Muscle layer of duodenum (tissue), 2 donors: ENCODE measurements at regions not wholly inside any gene's neighbourhood (a gene's known extent, or its start where the extent isn't known, plus 50 kb on each side); places are given as distances from the start of the nearest gene placed in this dataset.
"Not testable (repeated sequence)": the region's sequence is repeated elsewhere in the genome, so short reads cannot be mapped to it uniquely, and the experiment has no call there.

Experiments
- H3K27ac ChIP-seq: one replicate; pipeline ENCODE4 v1.7.0; 2013; ENCODE audit warnings: mild to moderate bottlenecking, low read length
- H3K27me3 ChIP-seq: one replicate; pipeline ENCODE4 v1.7.0; 2013; ENCODE audit warnings: low read depth, mild to moderate bottlenecking, control low read depth, low read length
- H3K36me3 ChIP-seq, 2 donors: one replicate each; pipeline ENCODE4 v1.7.0; 2013; ENCODE audit warnings: low read length in 2 of 2, control low read depth in 1 of 2, mild to moderate bottlenecking in 1 of 2; ENCODE audit not compliant: insufficient read depth in 2 of 2, control insufficient read depth in 1 of 2
- H3K4me1 ChIP-seq, 2 donors: one replicate each; pipeline ENCODE4 v1.7.0; 2013; ENCODE audit warnings: low read length in 2 of 2, mild to moderate bottlenecking in 2 of 2, control low read depth in 1 of 2, moderate library complexity in 1 of 2; ENCODE audit not compliant: insufficient read depth in 2 of 2, control insufficient read depth in 1 of 2
- H3K4me3 ChIP-seq, 2 donors: one replicate each; pipeline ENCODE4 v1.7.0; 2013; ENCODE audit warnings: low read length in 2 of 2, low read depth in 1 of 2, mild to moderate bottlenecking in 1 of 2
- H3K9me3 ChIP-seq, 2 donors: one replicate each; pipeline ENCODE4 v1.7.0; 2013; ENCODE audit warnings: low read length in 2 of 2, control low read depth in 1 of 2, mild to moderate bottlenecking in 1 of 2; ENCODE audit not compliant: control insufficient read depth in 1 of 2
- donor health status: healthy.

- Histone ChIP-seq H3K36me3 (no peaks in the 10 kb centered on the region), H3K27me3 (no peaks in the 10 kb centered on the region), H3K27ac (peak overlapping the region; percentile 1), H3K4me3 (no peak overlapping the region), H3K4me1 (peaks cover 0 to 8% of the 10 kb centered on the region in 2 donors), H3K9me3 (no peaks in the 10 kb centered on the region)
Observed at GRCh38 chr4:151541389-151542071, 132.6 kb downstream of the FHIP1A start.

- no peaks in the 10 kb centered on the region for H3K4me1 ChIP-seq
- no peak overlapping the region for H3K4me3 ChIP-seq
- no peak overlapping the region for H3K27ac ChIP-seq
- no peaks in the 10 kb centered on the region for H3K36me3 ChIP-seq
- H3K9me3 ChIP-seq, result peaks cover 10 to 12% of the 10 kb centered on the region in 2 donors
- H3K27me3 ChIP-seq, result no peaks in the 10 kb centered on the region
Observed at GRCh38 chr4:151548708-151549107, 139.7 kb downstream of the FHIP1A start.

GRCh38 chr4:151549378-151549777, 140.4 kb downstream of the FHIP1A start:
- not testable (repeated sequence) for H3K36me3 ChIP-seq, H3K4me1 ChIP-seq, H3K27me3 ChIP-seq, H3K4me3 ChIP-seq, H3K27ac ChIP-seq
- peaks cover 10 to 12% of the 10 kb centered on the region in 2 donors for H3K9me3 ChIP-seq

DNA sequence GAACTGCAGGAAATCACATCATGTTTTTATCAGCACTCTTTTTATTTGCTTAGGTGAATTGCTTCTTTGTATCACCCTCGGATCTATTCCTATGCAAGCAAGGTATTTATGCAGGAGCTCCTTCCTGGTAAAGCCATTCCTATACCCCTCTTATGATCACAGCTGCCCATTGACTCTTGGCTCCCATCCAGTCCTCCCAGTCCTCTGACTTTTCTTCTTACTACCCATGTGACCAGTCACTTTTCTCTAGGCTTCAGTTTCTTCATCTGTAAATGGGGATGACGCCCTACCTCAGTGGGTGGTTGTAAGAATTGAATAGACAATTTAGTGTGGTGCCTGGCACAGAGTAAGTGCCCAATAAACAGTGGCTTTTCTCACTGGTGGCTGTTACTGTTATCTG, 144.9 kb downstream of the FHIP1A start:
- no peak overlapping the region for H3K27ac ChIP-seq
- peaks cover 0 to 2% of the 10 kb centered on the region in 2 donors for H3K9me3 ChIP-seq
- no peaks in the 10 kb centered on the region for H3K4me1 ChIP-seq
- H3K27me3 ChIP-seq, result no peaks in the 10 kb centered on the region
- H3K36me3 ChIP-seq, result no peaks in the 10 kb centered on the region
- no peak overlapping the region for H3K4me3 ChIP-seq

DNA sequence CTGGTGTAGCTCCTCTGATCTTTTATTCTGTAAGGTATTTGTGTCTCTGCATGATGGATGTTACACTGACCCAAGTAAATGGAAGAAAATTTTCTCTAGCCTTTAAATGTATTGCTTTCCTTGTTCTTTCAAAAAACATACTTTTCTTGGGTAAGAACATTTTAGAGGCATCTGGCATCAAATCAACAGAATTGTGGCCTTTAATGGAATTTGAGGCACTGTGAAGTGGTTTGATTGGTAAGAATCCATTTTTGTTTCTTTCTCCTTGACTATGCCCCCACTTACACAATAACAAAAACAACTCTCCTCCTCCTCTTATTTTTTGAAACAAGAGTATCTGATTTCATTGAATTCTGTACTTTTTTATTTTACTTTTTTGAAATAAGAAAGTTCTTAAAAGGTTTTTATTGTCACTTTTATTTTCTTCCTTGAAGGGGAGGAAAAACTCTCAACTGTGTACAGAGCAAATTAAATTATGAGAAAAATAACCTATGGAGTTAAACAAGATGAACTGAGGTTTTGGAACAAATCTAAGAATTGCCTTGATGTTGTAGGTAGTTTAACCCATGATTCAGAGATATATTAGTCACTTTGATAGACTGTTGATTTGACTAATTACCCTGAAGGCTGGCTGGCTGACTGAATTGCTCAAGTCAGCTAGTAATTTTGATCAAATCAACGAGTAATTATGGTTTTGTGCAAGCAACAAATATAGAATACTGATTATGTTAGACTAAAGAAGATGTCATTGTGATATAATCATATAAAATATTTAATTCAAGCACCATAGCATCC, 146.4 kb downstream of the FHIP1A start:
- no peaks in the 10 kb centered on the region for H3K27me3 ChIP-seq
- H3K4me1 ChIP-seq, result no peaks in the 10 kb centered on the region
- H3K36me3 ChIP-seq, result no peaks in the 10 kb centered on the region
- H3K4me3 ChIP-seq, result no peak overlapping the region
- no peak overlapping the region for H3K27ac ChIP-seq
- H3K9me3 ChIP-seq, result no peaks in the 10 kb centered on the region

DNA sequence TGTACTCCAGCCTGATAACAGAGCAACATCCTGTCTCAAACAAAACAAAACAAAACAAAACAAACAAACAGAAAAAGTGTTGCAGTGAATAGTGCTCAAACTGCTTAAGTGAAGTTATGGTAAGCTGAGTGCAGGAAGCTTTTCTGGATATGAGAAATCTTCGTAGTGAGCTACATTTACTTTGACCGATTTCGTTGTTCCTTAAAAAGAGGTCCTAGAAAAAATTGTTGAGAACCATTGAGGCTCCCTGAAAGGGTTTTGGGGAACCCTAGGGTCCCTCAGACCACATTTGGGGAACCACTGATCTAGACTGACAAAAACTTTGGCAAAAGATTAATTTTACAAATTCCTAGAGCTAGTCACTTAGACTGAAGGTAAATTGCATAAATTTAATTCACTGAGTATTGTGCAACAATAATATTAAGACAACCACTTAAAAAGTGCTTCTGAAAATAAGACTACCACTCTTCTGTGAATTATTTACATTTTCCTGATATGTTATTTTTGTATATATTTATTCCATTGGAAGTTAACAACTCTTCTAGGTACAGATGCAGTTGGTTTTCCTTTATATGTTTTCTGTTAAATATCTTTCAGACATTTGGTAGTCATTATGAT, 149.6 kb downstream of the FHIP1A start:
- Histone ChIP-seq H3K9me3 (no peaks in the 10 kb centered on the region), H3K27ac (no peak overlapping the region), H3K27me3 (no peaks in the 10 kb centered on the region), H3K4me3 (no peak overlapping the region), H3K4me1 (no peaks in the 10 kb centered on the region), H3K36me3 (no peaks in the 10 kb centered on the region)

GRCh38 chr4:151559595-151559994, 150.6 kb downstream of the FHIP1A start:
- no peak overlapping the region for H3K4me3 ChIP-seq
- no peaks in the 10 kb centered on the region for H3K9me3 ChIP-seq
- no peak overlapping the region for H3K27ac ChIP-seq
- no peaks in the 10 kb centered on the region for H3K4me1 ChIP-seq
- no peaks in the 10 kb centered on the region for H3K27me3 ChIP-seq
- no peaks in the 10 kb centered on the region for H3K36me3 ChIP-seq

DNA sequence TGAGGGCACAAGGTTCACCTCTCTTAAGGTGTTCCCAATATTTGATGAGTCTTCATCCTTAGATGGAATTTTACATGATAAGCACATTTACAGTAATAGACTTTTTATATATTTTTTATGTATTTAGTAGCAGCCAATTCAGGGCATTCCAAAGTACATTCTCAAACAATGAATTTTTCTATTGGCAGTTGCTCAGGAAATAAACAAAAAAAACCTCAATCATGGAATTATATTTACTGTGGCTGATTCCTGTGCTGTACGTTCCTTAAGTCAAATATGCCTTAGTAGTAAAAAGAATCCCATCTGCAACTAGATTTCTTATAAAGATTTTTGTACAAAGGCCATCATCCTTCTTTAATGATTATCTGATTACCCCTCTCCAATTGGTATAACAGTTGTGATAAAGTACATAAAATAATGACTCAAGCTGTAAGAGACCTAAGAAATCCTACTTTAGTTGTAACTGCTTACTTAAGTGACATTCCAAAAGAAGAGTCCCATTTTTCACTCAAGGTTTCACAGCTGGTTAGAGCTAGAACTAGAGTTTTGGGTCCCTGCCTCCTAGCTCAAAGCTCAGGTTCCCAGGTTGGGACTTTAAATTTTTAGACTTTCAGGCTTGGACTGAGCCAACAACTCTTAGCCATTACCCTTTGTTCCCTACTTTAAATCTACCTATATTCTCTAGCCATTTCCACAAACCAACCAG, 152.7 kb downstream of the FHIP1A start:
- H3K4me1 ChIP-seq, result no peaks in the 10 kb centered on the region
- no peaks in the 10 kb centered on the region for H3K9me3 ChIP-seq
- H3K27me3 ChIP-seq, result no peaks in the 10 kb centered on the region
- no peaks in the 10 kb centered on the region for H3K36me3 ChIP-seq
- no peak overlapping the region for H3K27ac ChIP-seq
- no peak overlapping the region for H3K4me3 ChIP-seq

DNA sequence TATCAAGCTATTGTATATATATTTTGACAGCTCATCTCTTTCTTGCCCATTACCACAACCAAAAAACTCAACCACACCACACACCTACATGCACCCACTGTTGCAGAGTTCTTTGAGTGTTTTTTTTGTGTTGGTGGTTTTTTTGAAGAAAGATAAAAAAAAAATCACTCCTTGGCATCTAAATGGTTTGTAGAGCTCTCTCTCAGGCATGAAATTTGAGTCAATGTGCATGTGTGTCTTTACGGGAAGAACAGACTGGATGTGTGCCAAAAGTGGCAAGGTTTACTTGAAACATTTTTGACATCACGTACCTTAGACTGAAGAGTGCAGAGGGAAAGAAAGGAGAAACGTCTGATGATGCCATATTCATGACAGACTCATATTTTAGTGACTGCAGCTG, 154.2 kb downstream of the FHIP1A start:
- no peak overlapping the region for H3K27ac ChIP-seq

GRCh38 chr4:151564321-151564720, 155.3 kb downstream of the FHIP1A start:
- Histone ChIP-seq H3K36me3 (no peaks in the 10 kb centered on the region), H3K4me3 (no peak overlapping the region), H3K9me3 (no peaks in the 10 kb centered on the region), H3K27me3 (no peaks in the 10 kb centered on the region), H3K4me1 (no peaks in the 10 kb centered on the region), H3K27ac (peak overlapping the region; percentile 17)

More for the DNA sequence above, 154.2 kb downstream of the FHIP1A start:
- Histone ChIP-seq H3K36me3 (no peaks in the 10 kb centered on the region), H3K4me1 (no peaks in the 10 kb centered on the region), H3K4me3 (no peak overlapping the region), H3K27me3 (no peaks in the 10 kb centered on the region), H3K9me3 (no peaks in the 10 kb centered on the region)

DNA sequence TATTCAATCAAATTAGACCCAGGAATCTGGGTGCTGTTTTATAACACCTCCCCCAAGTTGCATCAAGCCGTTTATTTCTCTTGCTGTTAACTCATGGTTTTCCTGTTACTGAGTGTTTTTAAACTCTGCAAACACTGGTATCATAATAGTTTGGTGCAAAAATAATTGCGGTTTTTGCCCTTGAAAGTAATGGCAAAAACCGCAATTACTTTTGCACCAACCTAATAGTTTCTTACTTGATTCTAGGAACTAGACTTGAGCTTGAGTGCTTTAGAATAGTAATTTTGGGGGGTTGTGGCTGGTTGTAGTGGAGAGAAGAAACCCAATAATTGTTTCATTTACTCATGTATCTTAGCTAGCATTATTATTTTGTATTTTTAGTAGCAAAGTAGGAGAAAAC, 156.6 kb downstream of the FHIP1A start:
- H3K27me3 ChIP-seq, result no peaks in the 10 kb centered on the region
- no peaks in the 10 kb centered on the region for H3K9me3 ChIP-seq
- no peaks in the 10 kb centered on the region for H3K36me3 ChIP-seq
- no peak overlapping the region for H3K27ac ChIP-seq
- no peak overlapping the region for H3K4me3 ChIP-seq
- H3K4me1 ChIP-seq, result no peaks in the 10 kb centered on the region
